DOHH2 (cell line): ENCODE measurements at regions not wholly inside any gene's neighbourhood (a gene's known extent, or its start where the extent isn't known, plus 50 kb on each side); places are given as distances from the start of the nearest gene placed in this dataset.

Source experiments
- EZH2phosphoT487 ChIP-seq: fragments of 200-600 bp; sonication (generic); IDR thresholded peaks from 2 replicates; pipeline ENCODE4 v1.6.1; 2017; ENCODE audit warnings: borderline replicate concordance, mild to moderate bottlenecking, antibody characterized with exemption, low read length, moderate library complexity, mixed read lengths
- TF ChIP-seq, protein P1 (sequence below): fragments of 200-600 bp; sonication (generic); IDR thresholded peaks from one replicate; pipeline ENCODE4 v1.5.1; 2014; ENCODE audit warnings: antibody characterized with exemption, mild to moderate bottlenecking, low read depth, low read length; ENCODE audit not compliant: poor library complexity, severe bottlenecking

- TF ChIP-seq, protein P1, sequence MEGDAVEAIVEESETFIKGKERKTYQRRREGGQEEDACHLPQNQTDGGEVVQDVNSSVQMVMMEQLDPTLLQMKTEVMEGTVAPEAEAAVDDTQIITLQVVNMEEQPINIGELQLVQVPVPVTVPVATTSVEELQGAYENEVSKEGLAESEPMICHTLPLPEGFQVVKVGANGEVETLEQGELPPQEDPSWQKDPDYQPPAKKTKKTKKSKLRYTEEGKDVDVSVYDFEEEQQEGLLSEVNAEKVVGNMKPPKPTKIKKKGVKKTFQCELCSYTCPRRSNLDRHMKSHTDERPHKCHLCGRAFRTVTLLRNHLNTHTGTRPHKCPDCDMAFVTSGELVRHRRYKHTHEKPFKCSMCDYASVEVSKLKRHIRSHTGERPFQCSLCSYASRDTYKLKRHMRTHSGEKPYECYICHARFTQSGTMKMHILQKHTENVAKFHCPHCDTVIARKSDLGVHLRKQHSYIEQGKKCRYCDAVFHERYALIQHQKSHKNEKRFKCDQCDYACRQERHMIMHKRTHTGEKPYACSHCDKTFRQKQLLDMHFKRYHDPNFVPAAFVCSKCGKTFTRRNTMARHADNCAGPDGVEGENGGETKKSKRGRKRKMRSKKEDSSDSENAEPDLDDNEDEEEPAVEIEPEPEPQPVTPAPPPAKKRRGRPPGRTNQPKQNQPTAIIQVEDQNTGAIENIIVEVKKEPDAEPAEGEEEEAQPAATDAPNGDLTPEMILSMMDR = no peak
- no peak for TF ChIP-seq EZH2phosphoT487
These were observed 549.0 kb downstream of the REEP3 start for GRCh38 chr10:64070241-64070640.
